Fibroblast of upper back skin (primary cell): ENCODE measurements at regions not wholly inside any gene's neighbourhood (a gene's known extent, or its start where the extent isn't known, plus 50 kb on each side); places are given as distances from the start of the nearest gene placed in this dataset.

Source experiments
- DNase-seq: peaks from one replicate; pipeline ENCODE4 v3.0.0-alpha.2; 2013

DNA sequence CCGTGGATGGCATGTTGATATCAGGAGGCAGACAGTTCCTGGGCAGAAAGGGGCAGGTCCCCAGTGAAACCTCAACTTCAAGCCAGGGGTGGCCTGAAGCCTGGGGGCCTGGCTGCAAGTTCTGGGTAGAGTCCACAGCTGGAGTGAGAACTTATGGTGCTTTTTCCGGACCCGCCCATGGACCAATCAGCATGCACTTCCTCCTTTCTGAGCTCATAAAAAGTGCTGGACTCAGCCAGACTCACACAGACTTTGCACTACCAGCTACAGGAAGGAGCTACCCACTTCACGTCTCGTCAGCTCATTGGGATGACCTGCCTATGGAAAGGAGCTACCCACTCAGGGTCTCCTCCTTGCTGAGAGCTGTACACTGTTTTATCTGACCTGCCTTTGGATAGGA, 183.1 kb upstream of the MC4R start:
- DNase-seq = no peak

DNA sequence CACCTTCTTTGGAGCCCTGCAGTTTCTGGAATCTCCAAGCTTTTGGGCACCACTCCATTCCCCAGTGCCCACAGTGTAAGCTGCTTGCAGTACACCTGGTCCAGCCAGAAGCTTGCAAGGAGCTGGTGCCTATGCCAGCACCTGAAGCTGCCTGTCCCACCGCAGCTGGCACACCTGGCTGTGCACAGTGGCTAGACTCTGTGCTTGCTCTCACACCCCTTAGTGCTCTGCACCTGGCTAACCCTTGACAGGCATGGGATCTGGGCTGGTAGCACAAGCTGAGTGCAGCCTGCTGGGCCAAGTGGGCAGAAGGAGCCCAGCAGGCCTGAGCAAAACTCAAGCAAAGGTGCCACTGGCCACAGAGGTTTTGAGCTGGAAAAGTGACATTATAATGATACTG, 183.8 kb upstream of the MC4R start:
- DNase-seq = no peak

DNA sequence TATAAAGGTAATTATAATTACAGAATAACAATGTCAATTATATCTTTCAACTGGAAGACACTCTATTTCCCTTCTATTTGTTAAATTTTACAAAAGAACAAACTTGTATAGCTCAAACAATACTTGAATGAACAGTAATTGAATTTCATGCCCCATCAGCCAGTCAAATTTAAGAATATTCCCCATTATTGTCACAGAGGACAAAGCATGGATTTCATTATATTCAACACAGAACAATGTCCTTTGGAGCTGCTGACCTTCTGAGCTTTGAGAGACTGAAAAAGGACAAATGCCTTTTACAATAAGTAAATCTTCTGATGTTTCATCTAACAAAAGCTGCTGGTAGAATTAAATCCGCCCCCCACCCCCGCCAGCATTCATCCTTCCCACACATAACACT, 187.5 kb upstream of the MC4R start:
- DNase-seq = no peak

DNA sequence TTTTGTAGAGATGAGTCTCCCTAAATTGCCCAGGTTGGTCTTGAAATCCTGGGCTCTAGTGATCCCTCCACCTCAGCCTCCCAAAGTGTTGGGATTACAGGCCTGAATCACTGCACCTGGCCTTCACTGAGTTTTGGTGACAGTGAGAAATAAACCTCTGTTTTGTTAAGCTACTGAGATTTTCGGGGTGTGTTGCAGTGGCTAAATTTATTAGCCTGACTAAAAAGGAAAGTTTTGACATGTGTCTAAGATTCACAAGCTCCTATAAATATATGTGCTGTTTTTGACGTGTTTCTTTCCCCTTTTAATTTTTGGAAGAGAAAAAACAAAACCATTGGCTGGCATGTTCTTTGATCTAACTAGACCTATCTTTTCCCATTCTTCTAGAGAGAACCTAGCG, 190.5 kb upstream of the MC4R start:
- DNase-seq = no peak

DNA sequence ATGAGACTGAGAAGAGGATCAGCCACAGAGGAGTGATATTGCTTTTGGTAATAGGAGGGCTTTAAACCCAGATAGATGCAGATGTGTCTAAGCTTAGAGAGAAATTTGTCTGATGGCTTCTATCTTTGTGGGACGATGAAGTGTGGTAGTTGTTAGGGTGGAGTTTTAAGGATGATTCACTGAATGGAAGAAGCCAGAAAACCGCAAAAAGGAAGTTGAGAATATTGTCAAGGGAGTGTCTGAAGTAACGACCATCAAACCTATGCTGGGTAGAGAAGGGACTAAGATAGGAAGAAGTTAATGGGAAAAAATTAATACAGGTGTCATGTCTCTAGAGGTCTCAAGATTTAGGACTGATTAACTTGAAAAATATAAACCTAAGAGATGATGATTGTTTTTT, 195.6 kb upstream of the MC4R start:
- DNase-seq = no peak

DNA sequence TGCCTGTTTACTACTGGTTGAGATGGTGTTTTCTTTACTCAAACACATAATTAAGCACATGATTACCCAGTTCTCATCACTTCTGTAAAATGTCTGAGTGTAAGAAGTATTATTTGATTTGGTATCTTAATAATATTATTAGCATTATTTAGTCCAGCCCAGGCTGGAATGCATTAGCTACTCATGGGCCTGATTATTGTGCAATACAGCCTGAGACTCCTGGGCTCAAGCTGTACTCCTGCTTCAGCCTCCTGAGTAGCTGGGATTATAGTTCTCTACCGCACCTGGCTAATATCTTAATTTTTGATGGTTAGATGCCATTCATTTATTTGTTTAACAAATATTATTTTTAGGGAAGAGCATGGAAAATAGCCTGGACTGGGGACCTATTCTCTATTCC, 197.6 kb upstream of the MC4R start:
- DNase-seq = no peak

DNA sequence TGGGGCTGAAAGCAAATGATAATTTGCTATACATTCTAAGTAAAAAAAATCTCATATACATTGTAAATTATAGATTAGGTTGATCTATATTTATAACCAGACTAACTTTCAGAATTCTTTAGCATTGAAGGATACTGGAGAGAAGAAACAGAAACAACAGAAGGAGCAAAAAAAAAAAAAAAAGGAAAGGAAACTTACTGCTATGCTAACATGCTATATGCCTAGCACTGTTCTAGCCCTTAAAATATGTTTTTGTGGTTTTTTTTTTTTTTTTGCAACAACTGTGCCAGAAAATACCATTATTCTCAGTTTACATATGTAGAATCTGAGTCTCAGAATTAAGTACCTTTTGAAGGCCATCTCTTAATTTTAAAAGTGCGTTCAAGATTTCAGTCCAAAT, 204.9 kb upstream of the MC4R start:
- DNase-seq = no peak

DNA sequence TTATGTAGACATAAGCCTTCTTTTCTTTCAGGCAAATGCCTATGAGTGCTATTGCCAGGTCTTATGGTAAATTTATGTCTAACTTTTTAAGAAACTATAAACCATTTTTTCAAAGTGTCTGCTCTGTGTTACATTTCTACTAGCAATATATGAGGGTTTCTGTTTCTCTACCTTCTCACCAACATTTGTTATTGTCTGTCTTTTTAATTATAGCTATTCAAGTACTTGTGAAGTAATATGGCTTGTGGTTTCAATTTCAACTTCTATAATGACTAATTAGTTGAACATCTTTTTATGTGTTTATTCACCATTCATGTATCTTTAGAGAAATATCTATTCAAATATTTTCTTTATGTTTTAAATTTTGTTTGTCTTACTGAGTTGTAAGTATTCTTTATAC, 213.1 kb upstream of the MC4R start:
- DNase-seq = no peak

DNA sequence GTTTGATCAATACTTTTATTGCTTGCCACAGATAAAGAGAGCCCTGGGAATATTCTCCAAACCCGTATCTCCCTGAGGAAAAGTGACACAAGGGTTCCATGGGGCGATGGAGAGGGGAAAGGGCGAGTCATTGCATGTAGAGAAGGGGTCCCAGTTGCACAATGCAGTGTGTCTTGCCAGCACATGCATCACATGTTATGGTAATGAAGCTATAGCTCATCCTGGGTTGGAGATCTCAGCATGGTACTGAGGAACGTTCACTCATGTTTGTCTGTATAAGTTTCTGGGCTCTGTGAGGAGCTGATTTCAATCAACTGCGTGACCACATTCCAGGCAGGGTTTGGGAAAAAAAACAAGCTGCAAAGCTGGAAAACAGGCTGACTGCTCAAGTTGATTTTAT, 220.7 kb upstream of the MC4R start:
- DNase-seq = no peak

DNA sequence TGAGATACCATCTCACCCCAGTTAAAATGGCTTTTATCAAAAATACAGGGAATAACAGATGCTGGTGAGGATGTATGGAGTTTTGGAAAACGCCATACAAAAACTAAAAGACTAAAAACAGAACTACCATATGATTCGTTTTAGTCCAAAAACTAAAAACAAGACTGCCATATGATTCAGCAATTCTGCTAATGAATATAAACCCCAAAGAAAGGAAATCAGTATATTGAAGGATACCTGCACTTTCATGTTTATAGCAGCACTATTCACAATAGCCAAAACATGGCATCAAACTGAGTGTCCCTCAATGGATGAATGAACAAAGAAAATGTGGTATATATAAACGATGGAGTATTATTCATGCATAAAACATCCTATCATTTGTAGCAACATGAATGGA, 224.4 kb upstream of the MC4R start:
- DNase-seq = no peak

DNA sequence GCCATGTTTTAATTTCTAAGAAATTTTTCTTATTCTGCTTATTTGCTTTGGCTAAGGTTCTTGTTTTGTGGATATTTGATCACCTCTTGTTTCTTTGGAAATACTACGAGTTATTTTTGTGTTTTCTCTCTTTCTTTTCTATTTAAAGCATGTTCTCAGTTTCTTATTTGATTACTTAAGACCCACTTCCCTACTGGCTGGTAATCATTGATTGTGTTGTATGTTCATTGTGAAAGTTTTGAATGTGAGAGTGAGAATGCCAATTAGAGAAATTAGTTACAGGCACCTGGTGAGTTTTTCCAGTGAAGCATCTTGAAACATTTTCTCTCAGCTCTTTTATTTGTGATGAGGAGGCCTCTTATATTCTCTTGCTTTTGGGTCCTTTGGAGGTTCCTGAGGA, 226.7 kb upstream of the MC4R start:
- no peak for DNase-seq

DNA sequence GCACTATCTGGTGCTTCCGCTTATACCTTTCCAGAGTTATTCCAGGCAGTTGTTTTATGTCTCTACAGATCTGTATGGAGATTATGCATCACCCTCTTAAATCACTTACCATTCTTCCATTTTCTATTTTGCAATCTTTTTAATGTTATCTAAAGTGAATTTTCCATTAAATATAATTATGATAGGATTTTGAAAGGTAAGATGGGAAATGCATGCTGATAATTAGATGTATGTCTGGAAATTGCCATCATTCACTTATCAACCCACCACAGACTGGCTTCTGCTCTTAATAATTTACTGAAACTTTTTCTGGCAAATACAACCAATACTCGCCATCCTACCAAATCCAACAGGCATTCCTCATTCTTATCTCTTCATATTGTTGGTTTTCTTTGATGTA, 227.4 kb upstream of the MC4R start:
- DNase-seq = no peak

DNA sequence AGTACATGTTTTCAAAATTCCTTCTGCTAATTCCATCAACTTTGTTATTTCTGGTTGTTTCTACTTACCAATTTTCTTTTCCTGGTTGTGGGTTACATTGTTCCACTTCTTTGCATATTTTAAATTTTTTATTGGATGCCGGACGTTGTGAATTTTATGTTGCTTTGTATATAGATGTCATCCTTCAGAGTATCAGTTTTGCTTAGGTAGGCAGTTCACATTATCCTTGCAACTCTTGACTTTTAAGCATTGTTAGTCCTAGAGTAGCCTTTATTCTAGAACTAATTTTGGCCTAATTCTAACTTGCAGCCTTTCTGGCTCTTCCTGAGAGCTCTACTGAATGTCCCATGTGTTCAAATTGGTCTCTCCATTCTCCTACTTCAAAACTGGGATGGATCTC, 228.7 kb upstream of the MC4R start:
- no peak for DNase-seq

DNA sequence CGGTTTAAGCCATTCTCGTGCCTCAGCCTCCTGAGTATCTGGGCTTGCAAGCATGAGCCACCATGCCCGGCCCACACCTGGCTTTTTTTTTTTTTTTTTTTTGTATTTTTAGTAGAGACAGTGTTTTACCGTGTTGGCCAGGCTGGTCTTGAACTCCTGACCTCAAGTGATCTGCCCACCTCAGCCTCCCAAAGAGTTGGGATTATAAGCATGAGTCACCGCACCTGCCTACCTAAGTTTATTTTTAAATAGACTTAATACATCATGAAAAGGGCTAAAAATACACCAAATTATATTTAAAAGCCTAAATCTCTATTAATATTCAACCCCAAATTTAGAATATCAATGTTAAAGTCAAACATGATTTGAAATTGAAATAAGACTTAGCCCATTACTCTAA, 250.8 kb upstream of the MC4R start:
- DNase-seq = no peak

DNA sequence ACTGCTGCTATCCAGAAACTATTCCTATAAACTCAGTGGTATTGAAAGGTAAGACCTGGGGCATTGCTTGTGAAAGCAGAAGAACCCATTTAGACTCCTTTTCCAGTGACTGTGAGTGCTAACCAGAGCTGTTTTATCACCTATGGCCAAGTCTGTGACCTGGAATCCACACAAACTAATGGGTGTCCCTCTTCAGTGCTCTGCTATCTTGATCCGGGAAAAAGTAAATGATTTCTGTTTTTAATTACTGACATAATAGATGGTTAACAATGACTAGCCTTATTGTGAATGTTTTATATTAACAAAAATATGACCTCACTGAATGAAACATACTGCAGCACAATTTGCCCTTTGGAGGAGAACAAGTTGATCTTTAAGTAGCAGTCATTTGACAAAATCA, 251.6 kb upstream of the MC4R start:
- DNase-seq = no peak

DNA sequence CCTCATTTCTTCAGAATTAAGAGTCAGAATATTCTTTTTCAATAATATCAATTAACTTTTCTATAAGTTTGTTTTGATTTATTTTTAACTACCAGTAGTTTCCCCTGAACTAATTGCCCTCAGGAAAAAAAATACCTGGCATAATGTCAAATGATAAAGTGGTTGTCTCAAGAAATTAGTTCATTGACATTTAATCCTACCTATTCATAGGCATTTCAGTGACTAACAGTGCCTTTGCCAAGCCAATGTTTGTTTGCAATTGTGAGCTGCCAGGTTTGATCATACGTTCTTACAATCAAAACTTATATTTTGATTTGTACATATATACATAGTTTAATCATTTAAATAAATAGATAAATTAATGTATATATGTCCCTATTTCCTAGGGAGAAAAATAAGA, 267.3 kb upstream of the MC4R start:
- no peak for DNase-seq

DNA sequence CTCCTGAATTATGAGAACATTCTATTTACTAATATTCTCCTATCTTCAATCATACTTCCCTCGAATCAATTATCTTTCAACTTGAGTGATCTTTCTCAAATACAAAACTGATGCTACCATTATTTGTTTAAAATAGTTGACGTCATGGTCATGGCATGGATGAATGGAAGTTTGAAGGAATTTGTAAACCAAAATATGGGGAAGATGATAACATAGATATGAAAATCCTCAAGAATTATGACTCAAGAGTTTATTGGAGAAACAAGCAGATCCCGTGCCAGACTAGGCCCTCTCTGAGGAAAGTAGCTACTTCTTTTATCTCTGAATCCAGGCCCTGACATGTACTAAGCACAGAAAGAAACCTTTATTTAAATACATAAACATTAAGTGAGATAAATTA, 270.4 kb upstream of the MC4R start:
- DNase-seq = no peak

DNA sequence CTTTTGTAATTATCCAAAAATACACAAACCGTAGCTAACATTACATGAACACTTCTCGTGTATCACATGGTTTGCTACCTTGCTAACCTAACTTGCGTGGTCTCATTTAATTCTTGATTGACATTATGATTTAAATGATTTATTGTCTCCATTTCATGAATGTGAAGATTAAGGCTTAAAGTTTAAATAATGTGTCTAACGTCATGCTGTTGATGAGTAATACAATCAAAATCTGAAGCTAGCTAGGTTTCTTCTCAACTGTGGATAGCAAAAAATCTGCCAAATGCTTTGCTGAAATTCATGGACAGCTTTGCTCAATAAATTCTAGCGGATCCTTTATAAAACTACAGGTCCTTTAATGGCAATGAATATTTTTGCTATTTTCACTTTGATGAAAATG, 274.1 kb upstream of the MC4R start:
- DNase-seq = no peak

DNA sequence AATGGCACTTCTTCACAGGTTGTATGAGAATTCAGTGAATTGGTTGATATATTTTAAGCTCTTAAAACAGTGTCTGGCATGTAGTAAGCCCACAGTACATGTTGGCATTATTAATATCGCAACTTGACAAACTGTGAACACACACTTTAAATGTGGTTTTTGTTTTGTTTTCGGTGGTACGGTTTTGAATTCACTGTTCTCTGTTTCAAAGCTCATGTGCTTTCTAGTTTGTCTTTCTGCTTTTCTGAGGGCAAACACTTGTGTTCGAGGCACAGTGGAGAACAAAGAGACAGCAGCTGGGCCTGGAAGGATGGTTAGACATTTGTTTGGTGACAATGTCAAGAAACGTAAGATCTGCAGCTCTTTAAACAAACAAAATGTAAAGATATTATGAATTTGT, 276.5 kb upstream of the MC4R start:
- DNase-seq = no peak

DNA sequence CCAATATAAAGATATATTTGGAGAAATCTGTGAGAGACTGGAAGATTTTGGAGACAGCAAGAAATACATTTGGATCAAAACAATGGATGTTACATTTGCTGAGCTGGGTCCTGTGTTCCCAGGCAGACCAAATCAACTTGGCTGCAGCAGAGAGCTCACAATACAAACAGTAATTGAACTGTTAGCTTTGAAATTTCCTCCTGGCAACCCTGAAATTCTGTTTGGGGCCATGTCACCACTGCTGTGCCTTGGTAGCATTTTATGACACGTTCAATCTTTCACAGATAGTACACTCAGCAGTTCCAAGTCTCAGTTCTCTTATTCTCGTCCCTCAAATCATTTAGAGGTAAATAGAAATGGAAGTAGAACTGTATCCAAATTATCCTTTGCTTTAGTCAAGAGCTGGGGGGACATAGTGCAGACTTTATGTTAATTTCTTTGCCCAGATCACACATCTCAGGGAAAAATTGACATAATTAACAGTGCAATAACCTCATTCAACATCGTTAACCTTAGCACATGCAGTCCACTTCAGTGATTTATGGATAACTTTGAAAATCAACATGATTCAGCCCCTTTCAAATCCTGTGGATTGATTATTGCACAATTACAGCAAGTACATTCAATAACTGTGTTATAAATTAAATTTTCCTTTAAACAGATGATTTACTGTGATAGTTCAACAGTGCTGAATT, 277.4 kb upstream of the MC4R start:
- DNase-seq = no peak

DNA sequence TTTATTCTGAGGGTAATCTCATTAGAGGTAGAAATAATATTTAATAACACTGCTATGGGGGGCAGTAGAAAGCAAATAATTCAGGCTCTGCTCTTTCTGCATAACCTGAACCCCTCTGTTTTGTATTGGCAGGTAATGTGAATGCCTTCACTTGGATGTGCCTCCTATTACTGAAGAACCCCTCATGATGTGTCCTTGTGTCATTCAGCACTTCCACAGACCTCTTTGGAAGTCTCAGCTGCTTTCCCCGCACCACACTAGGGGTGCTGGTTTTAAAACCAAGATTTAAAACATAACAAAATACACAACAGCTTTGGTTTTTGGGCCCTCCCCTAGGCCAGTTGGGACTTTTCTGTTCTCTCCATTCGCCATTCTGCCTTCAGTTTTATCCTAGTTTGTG, 281.7 kb upstream of the MC4R start:
- no peak for DNase-seq

DNA sequence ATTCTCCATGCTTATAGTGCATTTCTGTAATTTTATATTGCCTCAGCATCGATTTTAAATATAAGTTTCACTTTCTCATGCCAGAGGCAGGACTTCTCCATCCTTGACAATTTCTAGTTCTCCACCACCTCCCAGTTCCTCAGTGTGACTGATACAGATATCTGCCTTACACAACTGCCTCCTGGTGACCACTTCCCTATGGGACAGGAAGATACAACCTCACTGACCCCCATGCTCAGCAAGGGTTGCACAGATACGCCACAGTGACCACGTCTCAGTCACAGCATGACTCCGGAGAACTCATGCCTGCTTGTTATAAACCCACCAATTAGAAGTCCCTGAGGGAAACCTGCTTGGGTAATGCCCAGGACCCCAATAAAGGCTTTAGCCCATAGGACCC, 284.0 kb upstream of the MC4R start:
- no peak for DNase-seq

DNA sequence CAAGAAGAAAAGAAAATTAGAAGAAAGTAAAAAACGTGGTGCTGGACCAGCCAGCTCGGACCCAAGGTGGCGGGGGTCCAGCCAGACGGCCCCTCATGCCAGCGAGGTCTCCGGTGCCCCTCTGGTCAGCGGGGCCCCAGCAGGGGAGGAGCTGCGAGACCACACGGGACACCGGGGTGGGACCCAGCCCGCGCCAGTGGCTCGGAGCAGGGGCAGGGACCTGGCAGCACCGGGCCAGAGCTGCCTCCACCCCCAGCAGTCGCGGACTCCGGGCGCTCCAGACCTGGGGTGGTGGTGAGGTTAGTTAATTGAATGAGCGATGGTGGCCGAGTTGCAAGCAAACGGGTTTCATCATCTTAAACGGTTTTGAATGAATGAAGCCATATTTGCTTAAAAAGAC, 289.9 kb upstream of the MC4R start:
- no peak for DNase-seq

DNA sequence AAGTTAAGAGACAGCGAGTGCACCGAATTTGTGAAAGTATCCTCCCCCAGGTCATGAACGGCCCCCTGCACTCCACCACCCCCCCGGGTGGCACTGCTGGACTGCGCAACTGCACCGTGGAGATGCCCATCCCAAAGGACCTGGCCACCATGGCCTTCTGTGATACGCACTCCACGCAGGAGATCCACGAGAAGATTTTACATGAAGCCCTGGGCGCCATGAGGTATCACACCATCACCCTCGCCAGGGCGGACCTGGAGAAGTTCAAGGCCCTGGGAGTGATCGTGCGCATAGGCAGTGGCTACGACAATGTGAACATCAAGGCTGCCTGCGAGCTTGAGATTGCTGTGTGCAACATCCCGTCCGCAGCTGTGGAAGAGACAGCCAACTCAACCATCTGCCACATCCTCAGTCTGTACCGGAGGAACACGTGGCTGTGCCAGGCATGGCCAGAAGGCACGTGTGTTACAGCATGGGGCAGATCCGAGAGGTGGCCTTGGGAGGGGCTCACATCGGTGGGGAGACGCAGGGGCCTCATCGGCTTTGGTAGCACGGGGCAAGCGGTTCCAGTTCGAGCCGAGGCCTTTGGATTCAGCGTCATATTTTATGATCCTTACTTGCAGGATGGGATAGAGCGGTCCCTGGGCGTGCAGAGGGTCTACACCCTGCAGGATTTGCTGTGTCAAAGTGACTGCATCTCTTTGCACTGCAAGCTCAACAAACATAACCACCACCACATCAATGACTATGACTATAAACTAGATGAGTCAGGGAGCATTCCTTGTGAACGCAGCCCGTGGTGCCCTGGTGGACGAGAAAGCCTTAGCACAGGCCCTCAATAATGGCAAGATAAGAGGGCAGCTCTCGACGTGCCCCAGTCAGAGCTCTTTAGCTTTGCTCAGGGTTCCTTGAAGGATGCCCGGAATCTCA, 290.8 kb upstream of the MC4R start:
- DNase-seq = no peak

DNA sequence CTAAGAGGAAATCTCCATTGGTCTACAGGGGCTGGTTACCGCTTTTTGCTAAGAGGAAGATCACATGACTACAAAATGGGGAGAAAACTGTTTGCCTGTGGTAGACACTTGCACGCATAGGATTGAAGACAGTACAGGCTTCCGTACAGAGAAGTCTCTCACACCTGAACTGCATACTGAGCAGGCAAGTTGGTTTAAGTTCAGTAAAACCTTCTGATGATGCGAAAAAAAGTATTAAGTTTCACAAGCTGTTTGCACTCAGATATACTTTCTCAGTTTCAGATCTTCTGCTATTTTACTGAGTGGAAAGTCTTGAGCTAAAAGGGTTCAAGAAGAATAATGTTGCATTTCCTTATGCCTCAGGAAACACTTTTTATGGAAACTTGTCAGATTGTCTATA, 292.2 kb upstream of the MC4R start:
- DNase-seq = no peak
